CD14-positive monocyte (primary cell): ENCODE measurements at regions not wholly inside any gene's neighbourhood (a gene's known extent, or its start where the extent isn't known, plus 50 kb on each side); places are given as distances from the start of the nearest gene placed in this dataset.

ENCODE experiments used
- DNase-seq, 3 donors: peaks; one replicate each; pipeline ENCODE4 v3.0.0-alpha.2; 2011 to 2022
- H2AFZ ChIP-seq: 2 replicates; pipeline ENCODE4 v1.6.0; 2012; ENCODE audit warnings: mild to moderate bottlenecking, low read depth, low read length, inconsistent platforms; ENCODE audit not compliant: insufficient read depth, poor library complexity, severe bottlenecking
- H3K27ac ChIP-seq, 2 donors: 1 replicate in 1 of 2; 2 replicates in 1 of 2; pipeline ENCODE4 v1.5.1; 2012 to 2013; ENCODE audit warnings: low read length in 2 of 2, control low read depth in 1 of 2, inconsistent platforms in 1 of 2, low read depth in 1 of 2, mild to moderate bottlenecking in 1 of 2
- H3K27me3 ChIP-seq, 2 donors: one replicate each; pipeline versions ENCODE4 v1.6.0 to v1.6.1; 2011 to 2013; ENCODE audit warnings: low read length in 2 of 2; ENCODE audit not compliant: control insufficient read depth in 2 of 2, insufficient read depth in 2 of 2
- H3K36me3 ChIP-seq, 2 donors: replicated peaks in 1 of 2; 1 replicate in 1 of 2; 2 replicates in 1 of 2; pipeline versions ENCODE4 v1.5.1 to v1.6.1; 2012 to 2013; ENCODE audit warnings: low read length in 2 of 2, control low read depth in 1 of 2, inconsistent platforms in 1 of 2, mild to moderate bottlenecking in 1 of 2; ENCODE audit not compliant: insufficient read depth in 2 of 2, control insufficient read depth in 1 of 2
- H3K4me1 ChIP-seq, 2 donors: 1 replicate in 1 of 2; 2 replicates in 1 of 2; pipeline versions ENCODE4 v1.5.1 to v1.6.1; 2012 to 2013; ENCODE audit warnings: low read length in 2 of 2, control low read depth in 1 of 2, inconsistent platforms in 1 of 2, mild to moderate bottlenecking in 1 of 2, moderate library complexity in 1 of 2; ENCODE audit not compliant: insufficient read depth in 2 of 2, control insufficient read depth in 1 of 2
- H3K4me2 ChIP-seq: replicated peaks from 2 replicates; pipeline ENCODE3; 2012; ENCODE audit warnings: low read length, moderate library complexity, mild to moderate bottlenecking; ENCODE audit not compliant: poor library complexity, severe bottlenecking; ENCODE audit errors: extremely low read depth
- H3K4me3 ChIP-seq, 3 experiments: fragments of 200-600 bp in 1 of 3; sonication (generic) in 1 of 3; replicated peaks in 1 of 3; 1 replicate in 2 of 3; 2 replicates in 1 of 3; pipeline ENCODE4 v1.5.1; 2011 to 2013; ENCODE audit warnings: low read length in 3 of 3, mild to moderate bottlenecking in 3 of 3, control low read depth in 2 of 3, low read depth in 2 of 3, inconsistent platforms in 1 of 3, moderate library complexity in 1 of 3
- H3K79me2 ChIP-seq: 2 replicates; pipeline ENCODE4 v1.6.0; 2012; ENCODE audit warnings: mild to moderate bottlenecking, control low read depth, inconsistent platforms, low read length, moderate library complexity; ENCODE audit not compliant: insufficient read depth
- H3K9ac ChIP-seq: 2 replicates; pipeline ENCODE4 v1.6.0; 2017; ENCODE audit warnings: low read length, mild to moderate bottlenecking; ENCODE audit not compliant: insufficient read depth, poor library complexity, severe bottlenecking
- H3K9me3 ChIP-seq, 2 donors: replicated peaks in 1 of 2; 1 replicate in 1 of 2; 2 replicates in 1 of 2; pipeline versions ENCODE4 v1.5.1 to v1.6.1; 2012 to 2013; ENCODE audit warnings: low read length in 2 of 2, control low read depth in 1 of 2; ENCODE audit not compliant: control insufficient read depth in 1 of 2, insufficient read depth in 1 of 2
- H4K20me1 ChIP-seq: 2 replicates; pipeline ENCODE4 v1.6.0; 2012; ENCODE audit warnings: mild to moderate bottlenecking, low read length, control low read depth, moderate library complexity; ENCODE audit not compliant: insufficient read depth
- H3K27ac Mint-ChIP-seq, 7 donors: one replicate each; pipeline ENCODE4 v1.8.0; 2020; ENCODE audit warnings: mild to moderate bottlenecking in 7 of 7, mixed read lengths in 7 of 7, moderate library complexity in 6 of 7, inconsistent platforms in 2 of 7
- H3K27me3 Mint-ChIP-seq, 3 donors: one replicate each; pipeline ENCODE4 v1.8.0; 2021 to 2022; ENCODE audit warnings: low read depth in 3 of 3, mild to moderate bottlenecking in 3 of 3, mixed read lengths in 3 of 3, moderate library complexity in 3 of 3, inconsistent platforms in 1 of 3
- H3K36me3 Mint-ChIP-seq, 2 donors: one replicate each; pipeline ENCODE4 v1.8.0; 2020; ENCODE audit warnings: mixed read lengths in 2 of 2, inconsistent platforms in 1 of 2, mild to moderate bottlenecking in 1 of 2
- H3K4me1 Mint-ChIP-seq: one replicate; pipeline ENCODE4 v1.8.0; 2020; ENCODE audit warnings: mild to moderate bottlenecking, mixed read lengths
- H3K4me3 Mint-ChIP-seq, 2 donors: one replicate each; pipeline ENCODE4 v1.8.0; 2020; ENCODE audit warnings: mild to moderate bottlenecking in 2 of 2, mixed read lengths in 2 of 2, moderate library complexity in 1 of 2
- H3K9me3 Mint-ChIP-seq, 7 donors: one replicate each; pipeline ENCODE4 v1.8.0; 2020 to 2022; ENCODE audit warnings: mixed read lengths in 7 of 7, mild to moderate bottlenecking in 6 of 7, moderate library complexity in 6 of 7, inconsistent platforms in 2 of 7
- WGBS: methylation state at CpG from one replicate; pipeline ENCODE4 v1.1.5; 2013; ENCODE audit warnings: missing lambda C conversion rate; ENCODE audit not compliant: insufficient coverage; 5-methylcytosine and 5-hydroxymethylcytosine counted together
- intact Hi-C, 2 donors: fragments of 100-400 bp; cut with micrococcal nuclease; formaldehyde crosslinking; loops; one replicate each; pipeline versions ENCODE4 v1.15.0 to v1.15.1; 2023
- TF ChIP-seq, protein P1 (sequence below): fragments of 200-600 bp; IDR thresholded peaks from one replicate; pipeline ENCODE4 v1.8.0; 2022; ENCODE audit warnings: antibody characterized with exemption, mild to moderate bottlenecking

DNA sequence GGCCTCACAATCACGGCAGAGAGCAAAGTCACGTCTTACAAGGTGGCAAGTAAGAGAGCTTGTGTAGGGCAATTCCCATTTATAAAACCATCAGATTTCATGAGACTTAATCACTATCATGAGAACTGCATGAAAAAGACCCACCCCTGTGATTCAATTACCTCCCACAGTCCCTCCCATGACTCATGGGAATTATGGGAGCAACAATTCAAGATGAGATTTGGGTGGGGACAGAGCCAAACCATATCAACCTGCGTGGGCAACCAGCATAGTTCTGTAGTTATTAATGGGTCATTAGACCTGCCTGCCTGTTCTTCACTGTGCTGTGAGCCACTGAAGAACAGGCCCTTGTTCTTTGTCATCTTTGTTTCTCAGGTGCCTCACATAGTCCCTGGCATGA is 593.7 kb upstream of the BOD1L1 start:
- 91% methylated on average over 1 of the region's 3 CpGs for WGBS
- H3K9ac ChIP-seq: no peak overlapping the region
- no peak for DNase-seq
- H3K36me3 ChIP-seq: no peaks in the 10 kb centered on the region
- no peak overlapping the region for H2AFZ ChIP-seq
- Mint-ChIP-seq H3K27ac (no peak overlapping the region), H3K4me3 (no peak overlapping the region), H3K9me3 (peaks cover 0 to 5% (median 0%) of the 10 kb centered on the region in 7 donors), H3K36me3 (no peaks in the 10 kb centered on the region), H3K4me1 (no peaks in the 10 kb centered on the region), H3K27me3 (peaks cover 0 to 2% (median 0%) of the 10 kb centered on the region in 3 donors)
- H3K4me1 ChIP-seq: no peaks in the 10 kb centered on the region
- H3K4me3 ChIP-seq: no peak overlapping the region
- no peak overlapping the region for H3K27ac ChIP-seq
- no peak overlapping the region for H3K4me2 ChIP-seq
- intact Hi-C loops: no loop called here
- H3K9me3 ChIP-seq: no peaks in the 10 kb centered on the region
- H4K20me1 ChIP-seq: no peaks in the 10 kb centered on the region
- TF ChIP-seq, protein P1, sequence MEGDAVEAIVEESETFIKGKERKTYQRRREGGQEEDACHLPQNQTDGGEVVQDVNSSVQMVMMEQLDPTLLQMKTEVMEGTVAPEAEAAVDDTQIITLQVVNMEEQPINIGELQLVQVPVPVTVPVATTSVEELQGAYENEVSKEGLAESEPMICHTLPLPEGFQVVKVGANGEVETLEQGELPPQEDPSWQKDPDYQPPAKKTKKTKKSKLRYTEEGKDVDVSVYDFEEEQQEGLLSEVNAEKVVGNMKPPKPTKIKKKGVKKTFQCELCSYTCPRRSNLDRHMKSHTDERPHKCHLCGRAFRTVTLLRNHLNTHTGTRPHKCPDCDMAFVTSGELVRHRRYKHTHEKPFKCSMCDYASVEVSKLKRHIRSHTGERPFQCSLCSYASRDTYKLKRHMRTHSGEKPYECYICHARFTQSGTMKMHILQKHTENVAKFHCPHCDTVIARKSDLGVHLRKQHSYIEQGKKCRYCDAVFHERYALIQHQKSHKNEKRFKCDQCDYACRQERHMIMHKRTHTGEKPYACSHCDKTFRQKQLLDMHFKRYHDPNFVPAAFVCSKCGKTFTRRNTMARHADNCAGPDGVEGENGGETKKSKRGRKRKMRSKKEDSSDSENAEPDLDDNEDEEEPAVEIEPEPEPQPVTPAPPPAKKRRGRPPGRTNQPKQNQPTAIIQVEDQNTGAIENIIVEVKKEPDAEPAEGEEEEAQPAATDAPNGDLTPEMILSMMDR: no peak
- H3K27me3 ChIP-seq: no peaks in the 10 kb centered on the region
- no peaks in the 10 kb centered on the region for H3K79me2 ChIP-seq

DNA sequence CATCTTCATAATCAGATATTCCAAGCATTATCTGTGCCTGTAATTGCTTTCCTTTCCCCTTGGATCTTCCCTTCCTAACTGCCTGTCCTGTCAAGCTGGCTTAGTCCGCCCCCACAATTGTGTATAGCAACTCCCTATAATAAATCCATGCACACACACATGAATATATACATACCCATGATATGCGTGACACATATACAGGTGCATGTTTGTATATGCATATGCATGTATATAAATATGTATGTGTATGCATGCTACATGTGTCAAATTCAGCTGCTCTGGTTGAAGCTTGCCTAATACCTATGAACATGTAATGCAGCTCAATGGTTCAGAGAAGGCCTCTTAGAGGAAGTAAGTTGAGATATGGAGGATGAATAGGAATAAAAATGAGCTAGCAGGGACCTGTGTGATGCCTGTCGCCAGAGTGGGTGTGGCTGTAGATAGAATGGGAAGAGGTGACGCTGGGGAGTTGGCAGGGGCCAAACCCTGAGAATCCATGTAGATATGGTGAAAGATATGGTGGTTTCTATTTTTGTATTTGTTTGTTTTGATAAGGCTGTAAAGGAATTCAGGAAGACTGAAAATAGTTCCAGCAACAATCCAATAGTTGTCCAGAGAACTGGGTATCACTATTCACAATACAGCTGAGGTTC is 595.0 kb upstream of the BOD1L1 start:
- Histone ChIP-seq H3K9ac (no peak overlapping the region), H4K20me1 (no peaks in the 10 kb centered on the region), H3K4me3 (no peak overlapping the region), H3K79me2 (no peaks in the 10 kb centered on the region), H3K4me2 (no peak overlapping the region), H3K36me3 (no peaks in the 10 kb centered on the region), H3K9me3 (no peaks in the 10 kb centered on the region), H3K4me1 (no peaks in the 10 kb centered on the region), H3K27me3 (no peaks in the 10 kb centered on the region), H2AFZ (no peak overlapping the region), H3K27ac (no peak overlapping the region)
- no peaks in the 10 kb centered on the region for H3K36me3 Mint-ChIP-seq
- no peak for DNase-seq
- TF ChIP-seq, protein P1: no peak
- H3K4me3 Mint-ChIP-seq: no peak overlapping the region
- no peak overlapping the region for H3K27ac Mint-ChIP-seq
- intact Hi-C loops: no loop called here
- no peaks in the 10 kb centered on the region for H3K4me1 Mint-ChIP-seq
- H3K9me3 Mint-ChIP-seq: peaks cover 0 to 11% (median 0%) of the 10 kb centered on the region in 7 donors
- 97% methylated on average over 2 of the region's 4 CpGs for WGBS
- peaks cover 0 to 2% (median 0%) of the 10 kb centered on the region in 3 donors for H3K27me3 Mint-ChIP-seq
